ENCODE measurements at regions not wholly inside any gene's neighbourhood (a gene's known extent, or its start where the extent isn't known, plus 50 kb on each side); places are given as distances from the start of the nearest gene placed in this dataset.

DNA sequence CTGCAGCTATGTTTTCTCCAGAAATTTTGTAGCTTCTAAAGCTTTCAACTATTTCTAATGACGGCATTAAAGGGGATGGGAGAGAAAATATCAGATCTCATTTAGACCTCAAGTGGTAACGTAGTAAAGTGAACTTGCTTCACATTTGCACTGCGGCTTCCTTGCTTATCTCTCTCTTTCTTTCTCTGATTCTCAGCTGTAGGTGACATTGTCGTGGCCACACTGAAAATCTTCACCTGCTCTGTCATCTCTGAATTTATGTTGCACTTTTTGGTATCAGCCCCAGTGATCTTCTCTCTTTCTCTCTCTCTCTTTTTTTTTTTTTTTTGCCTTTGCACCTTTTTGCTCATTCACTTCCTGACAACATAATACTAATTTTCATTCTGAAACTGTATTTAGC is 254.1 kb upstream of the SATB1 start:
- no peaks in the 10 kb centered on the region for H4K20me1 ChIP-seq (ENCODE audit: insufficient read depth, low read depth, low read length)
- H3K4me3 ChIP-seq (ENCODE audit: low read length) = no peak overlapping the region
- no peak overlapping the region for H2AFZ ChIP-seq (ENCODE audit: low read length)
- 0 out of 2 replicates have a peak, but pooled peaks cover 3% of the 10 kb centered on the region for H3K9me2 ChIP-seq (replicated peaks; ENCODE audit: insufficient read depth, low read length)
- no peaks in the 10 kb centered on the region for H3K36me3 ChIP-seq (ENCODE audit: insufficient read depth, low read length)
- no peak overlapping the region for H3K4me2 ChIP-seq (ENCODE audit: low read depth, low read length, poor library complexity, severe bottlenecking)
- no peaks in the 10 kb centered on the region for H3K27me3 ChIP-seq (ENCODE audit: low read length)
- H3K4me1 ChIP-seq (ENCODE audit: low read length) = no peaks in the 10 kb centered on the region
- no peaks in the 10 kb centered on the region for H3K9me3 ChIP-seq (ENCODE audit: low read length)
- no peak overlapping the region for H3K9ac ChIP-seq (ENCODE audit: low read length)
- H3K79me2 ChIP-seq (ENCODE audit: low read length) = no peaks in the 10 kb centered on the region
- H3K27ac ChIP-seq (ENCODE audit: low read length) = no peak overlapping the region
- DNase-seq = no peak

DNA sequence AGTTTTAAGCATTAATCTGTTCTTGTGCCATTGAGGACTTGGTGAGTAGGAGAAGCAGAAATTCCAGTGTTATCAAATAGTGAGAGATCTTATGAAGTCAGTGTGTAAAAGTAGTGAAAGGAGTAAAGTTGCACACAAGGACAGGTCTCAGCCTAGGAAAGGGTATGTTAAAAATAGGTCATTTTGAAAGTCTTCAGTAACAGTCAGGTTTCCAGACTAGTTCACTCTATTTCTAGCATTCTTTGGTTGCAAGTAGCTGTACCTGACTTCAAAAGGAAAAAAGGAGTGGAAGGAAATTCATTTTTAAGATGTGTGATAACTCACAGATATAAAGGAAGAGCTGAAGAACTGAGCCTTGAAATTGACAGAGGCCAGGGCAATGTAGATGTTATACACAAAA is 250.1 kb upstream of the SATB1 start:
- Histone ChIP-seq H3K4me3 (ENCODE audit: low read length) (no peak overlapping the region), H3K36me3 (ENCODE audit: insufficient read depth, low read length) (no peaks in the 10 kb centered on the region)
- DNase-seq = no peak

DNA sequence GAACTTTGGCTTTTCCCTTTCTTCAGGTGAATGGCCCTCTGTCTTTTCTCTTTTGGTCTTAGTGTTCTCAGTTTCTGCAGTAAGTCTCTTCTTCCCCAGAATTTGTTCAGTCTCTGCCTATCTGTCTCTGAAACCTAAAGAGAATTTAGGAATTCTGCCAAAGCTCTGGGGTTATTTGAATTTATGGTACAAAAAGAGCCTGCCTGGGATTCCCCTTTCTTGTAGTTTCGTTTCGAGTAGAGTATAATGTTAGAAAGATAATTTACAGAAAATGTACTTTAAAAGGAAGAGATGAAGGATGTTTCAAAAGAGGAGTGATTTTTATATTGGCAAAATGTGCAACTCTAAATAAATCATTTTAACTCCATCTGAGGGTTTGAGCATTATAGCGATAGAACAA is 247.4 kb upstream of the SATB1 start:
- no peaks in the 10 kb centered on the region for H4K20me1 ChIP-seq (ENCODE audit: insufficient read depth, low read depth, low read length)
- H3K27ac ChIP-seq (ENCODE audit: low read length) = no peak overlapping the region
- no peaks in the 10 kb centered on the region for H3K36me3 ChIP-seq (ENCODE audit: insufficient read depth, low read length)
- H2AFZ ChIP-seq (ENCODE audit: low read length) = no peak overlapping the region
- no peak overlapping the region for H3K4me3 ChIP-seq (ENCODE audit: low read length)
- H3K79me2 ChIP-seq (ENCODE audit: low read length) = no peaks in the 10 kb centered on the region
- H3K9me3 ChIP-seq (ENCODE audit: low read length) = no peaks in the 10 kb centered on the region
- DNase-seq = no peak
- no peak overlapping the region for H3K4me2 ChIP-seq (ENCODE audit: low read depth, low read length, poor library complexity, severe bottlenecking)
- H3K9me2 ChIP-seq (replicated peaks; ENCODE audit: insufficient read depth, low read length) = 0 out of 2 replicates have a peak, but pooled peaks cover 3% of the 10 kb centered on the region
- H3K4me1 ChIP-seq (ENCODE audit: low read length) = no peaks in the 10 kb centered on the region
- H3K27me3 ChIP-seq (ENCODE audit: low read length) = no peaks in the 10 kb centered on the region
- H3K9ac ChIP-seq (ENCODE audit: low read length) = no peak overlapping the region

More for the DNA sequence above, 250.1 kb upstream of the SATB1 start:
- Histone ChIP-seq H2AFZ (ENCODE audit: low read length) (no peak overlapping the region), H3K9me3 (ENCODE audit: low read length) (no peaks in the 10 kb centered on the region), H3K4me2 (ENCODE audit: low read depth, low read length, poor library complexity, severe bottlenecking) (no peak overlapping the region), H3K79me2 (ENCODE audit: low read length) (no peaks in the 10 kb centered on the region), H3K27me3 (ENCODE audit: low read length) (no peaks in the 10 kb centered on the region), H3K9me2 (replicated peaks; ENCODE audit: insufficient read depth, low read length) (0 out of 2 replicates have a peak, but pooled peaks cover 3% of the 10 kb centered on the region), H3K4me1 (ENCODE audit: low read length) (no peaks in the 10 kb centered on the region), H3K27ac (ENCODE audit: low read length) (no peak overlapping the region), H4K20me1 (ENCODE audit: insufficient read depth, low read depth, low read length) (no peaks in the 10 kb centered on the region), H3K9ac (ENCODE audit: low read length) (no peak overlapping the region)

GRCh38 chr3:18670759-18671158 is 245.6 kb upstream of the SATB1 start:
- no peak overlapping the region for H3K4me2 ChIP-seq (ENCODE audit: low read depth, low read length, poor library complexity, severe bottlenecking)
- no peak overlapping the region for H3K4me3 ChIP-seq (ENCODE audit: low read length)
- no peak for DNase-seq
- H3K9me2 ChIP-seq (replicated peaks; ENCODE audit: insufficient read depth, low read length) = no peaks in the 10 kb centered on the region
- no peaks in the 10 kb centered on the region for H3K4me1 ChIP-seq (ENCODE audit: low read length)
- H3K79me2 ChIP-seq (ENCODE audit: low read length) = no peaks in the 10 kb centered on the region
- no peak overlapping the region for H3K9ac ChIP-seq (ENCODE audit: low read length)
- no peak overlapping the region for H2AFZ ChIP-seq (ENCODE audit: low read length)
- no peak overlapping the region for H3K27ac ChIP-seq (ENCODE audit: low read length)
- H4K20me1 ChIP-seq (ENCODE audit: insufficient read depth, low read depth, low read length) = no peaks in the 10 kb centered on the region
- no peaks in the 10 kb centered on the region for H3K36me3 ChIP-seq (ENCODE audit: insufficient read depth, low read length)
- no peaks in the 10 kb centered on the region for H3K27me3 ChIP-seq (ENCODE audit: low read length)
- H3K9me3 ChIP-seq (ENCODE audit: low read length) = no peaks in the 10 kb centered on the region

- no peak overlapping the region for H3K4me2 ChIP-seq (ENCODE audit: low read depth, low read length, poor library complexity, severe bottlenecking)
Observed at GRCh38 chr3:18669374-18669773, 244.2 kb upstream of the SATB1 start.

GRCh38 chr3:18667552-18667951 is 242.4 kb upstream of the SATB1 start:
- Histone ChIP-seq H2AFZ (ENCODE audit: low read length) (no peak overlapping the region), H3K79me2 (ENCODE audit: low read length) (no peaks in the 10 kb centered on the region), H4K20me1 (ENCODE audit: insufficient read depth, low read depth, low read length) (no peaks in the 10 kb centered on the region), H3K9me2 (replicated peaks; ENCODE audit: insufficient read depth, low read length) (no peaks in the 10 kb centered on the region), H3K4me3 (ENCODE audit: low read length) (no peak overlapping the region), H3K27ac (ENCODE audit: low read length) (no peak overlapping the region), H3K9me3 (ENCODE audit: low read length) (no peaks in the 10 kb centered on the region), H3K4me1 (ENCODE audit: low read length) (no peaks in the 10 kb centered on the region), H3K4me2 (ENCODE audit: low read depth, low read length, poor library complexity, severe bottlenecking) (no peak overlapping the region), H3K27me3 (ENCODE audit: low read length) (no peaks in the 10 kb centered on the region), H3K36me3 (ENCODE audit: insufficient read depth, low read length) (no peaks in the 10 kb centered on the region), H3K9ac (ENCODE audit: low read length) (no peak overlapping the region)
- no peak for DNase-seq

More at GRCh38 chr3:18669374-18669773, 244.2 kb upstream of the SATB1 start:
- Histone ChIP-seq H3K27ac (ENCODE audit: low read length) (no peak overlapping the region), H3K9ac (ENCODE audit: low read length) (no peak overlapping the region), H3K4me3 (ENCODE audit: low read length) (no peak overlapping the region), H3K36me3 (ENCODE audit: insufficient read depth, low read length) (no peaks in the 10 kb centered on the region), H3K9me3 (ENCODE audit: low read length) (no peaks in the 10 kb centered on the region), H3K79me2 (ENCODE audit: low read length) (no peaks in the 10 kb centered on the region), H3K4me1 (ENCODE audit: low read length) (no peaks in the 10 kb centered on the region), H3K9me2 (replicated peaks; ENCODE audit: insufficient read depth, low read length) (no peaks in the 10 kb centered on the region), H3K27me3 (ENCODE audit: low read length) (no peaks in the 10 kb centered on the region), H4K20me1 (ENCODE audit: insufficient read depth, low read depth, low read length) (no peaks in the 10 kb centered on the region), H2AFZ (ENCODE audit: low read length) (no peak overlapping the region)
- no peak for DNase-seq

DNA sequence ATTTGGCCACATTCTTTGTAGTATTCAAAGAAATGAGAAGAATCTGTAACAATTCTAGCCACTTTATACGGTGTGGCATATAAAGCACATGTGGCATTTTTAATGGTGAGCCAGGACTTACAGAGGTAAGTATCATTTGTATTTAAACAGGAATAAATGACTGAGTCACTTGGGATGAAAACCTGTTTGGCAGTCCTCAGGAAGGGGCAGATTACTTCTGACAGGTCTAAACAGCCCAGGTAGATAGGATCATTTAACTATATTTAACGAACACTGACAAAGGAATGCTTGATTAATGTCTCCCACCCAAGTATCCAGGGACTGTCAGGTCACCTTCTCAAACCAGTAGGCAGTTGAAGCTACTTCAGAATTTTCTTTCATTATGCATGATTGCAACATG is 241.5 kb upstream of the SATB1 start:
- H3K27ac ChIP-seq (ENCODE audit: low read length) = no peak overlapping the region
- H3K27me3 ChIP-seq (ENCODE audit: low read length) = no peaks in the 10 kb centered on the region
- no peaks in the 10 kb centered on the region for H3K9me2 ChIP-seq (replicated peaks; ENCODE audit: insufficient read depth, low read length)
- no peaks in the 10 kb centered on the region for H4K20me1 ChIP-seq (ENCODE audit: insufficient read depth, low read depth, low read length)
- H3K4me3 ChIP-seq (ENCODE audit: low read length) = no peak overlapping the region
- no peaks in the 10 kb centered on the region for H3K36me3 ChIP-seq (ENCODE audit: insufficient read depth, low read length)
- H3K79me2 ChIP-seq (ENCODE audit: low read length) = no peaks in the 10 kb centered on the region
- H3K4me1 ChIP-seq (ENCODE audit: low read length) = no peaks in the 10 kb centered on the region
- H3K4me2 ChIP-seq (ENCODE audit: low read depth, low read length, poor library complexity, severe bottlenecking) = no peak overlapping the region
- no peak for DNase-seq
- no peak overlapping the region for H3K9ac ChIP-seq (ENCODE audit: low read length)
- H3K9me3 ChIP-seq (ENCODE audit: low read length) = no peaks in the 10 kb centered on the region
- no peak overlapping the region for H2AFZ ChIP-seq (ENCODE audit: low read length)

- Histone ChIP-seq H4K20me1 (ENCODE audit: insufficient read depth, low read depth, low read length) (no peaks in the 10 kb centered on the region), H3K27me3 (ENCODE audit: low read length) (no peaks in the 10 kb centered on the region), H3K4me1 (ENCODE audit: low read length) (no peaks in the 10 kb centered on the region), H3K79me2 (ENCODE audit: low read length) (no peaks in the 10 kb centered on the region), H2AFZ (ENCODE audit: low read length) (no peak overlapping the region), H3K36me3 (ENCODE audit: insufficient read depth, low read length) (no peaks in the 10 kb centered on the region), H3K9me3 (ENCODE audit: low read length) (no peaks in the 10 kb centered on the region), H3K27ac (ENCODE audit: low read length) (no peak overlapping the region), H3K4me2 (ENCODE audit: low read depth, low read length, poor library complexity, severe bottlenecking) (no peak overlapping the region), H3K4me3 (ENCODE audit: low read length) (no peak overlapping the region), H3K9me2 (replicated peaks; ENCODE audit: insufficient read depth, low read length) (no peaks in the 10 kb centered on the region), H3K9ac (ENCODE audit: low read length) (no peak overlapping the region)
- no peak for DNase-seq
Observed at GRCh38 chr3:18660059-18660458, 234.9 kb upstream of the SATB1 start.

All from Karpas-422 (cell line).